HG03159 (cell line): ENCODE measurements at regions not wholly inside any gene's neighbourhood (a gene's known extent, or its start where the extent isn't known, plus 50 kb on each side); places are given as distances from the start of the nearest gene placed in this dataset.

Experiments
- ATAC-seq: cut with Tn5 transposase; IDR thresholded peaks from one replicate; pipeline ENCODE4 v1.9.1; 2021; ENCODE audit warnings: mild to moderate bottlenecking, moderate library complexity; ENCODE audit not compliant: unreplicated experiment

DNA sequence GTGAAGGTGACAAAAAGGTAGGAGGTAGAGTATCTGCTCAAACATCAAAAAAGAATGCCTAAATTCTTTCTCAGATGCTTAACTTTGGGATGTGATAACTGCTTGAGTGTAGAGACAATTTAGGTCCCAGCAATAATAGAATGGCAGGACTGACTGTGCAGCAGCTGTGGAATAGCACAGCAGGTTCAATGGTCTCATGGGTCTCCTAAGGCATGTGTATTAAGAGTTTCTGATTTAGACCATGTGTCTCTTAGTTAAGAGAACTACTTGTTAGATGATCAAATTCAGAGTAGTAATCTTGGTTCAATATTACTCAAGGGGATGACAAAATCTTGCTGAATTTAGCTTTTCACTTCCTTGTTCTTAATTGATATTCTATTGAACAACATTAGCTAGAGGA lies 72.0 kb downstream of the ALX1 start:
- ATAC-seq = no peak

DNA sequence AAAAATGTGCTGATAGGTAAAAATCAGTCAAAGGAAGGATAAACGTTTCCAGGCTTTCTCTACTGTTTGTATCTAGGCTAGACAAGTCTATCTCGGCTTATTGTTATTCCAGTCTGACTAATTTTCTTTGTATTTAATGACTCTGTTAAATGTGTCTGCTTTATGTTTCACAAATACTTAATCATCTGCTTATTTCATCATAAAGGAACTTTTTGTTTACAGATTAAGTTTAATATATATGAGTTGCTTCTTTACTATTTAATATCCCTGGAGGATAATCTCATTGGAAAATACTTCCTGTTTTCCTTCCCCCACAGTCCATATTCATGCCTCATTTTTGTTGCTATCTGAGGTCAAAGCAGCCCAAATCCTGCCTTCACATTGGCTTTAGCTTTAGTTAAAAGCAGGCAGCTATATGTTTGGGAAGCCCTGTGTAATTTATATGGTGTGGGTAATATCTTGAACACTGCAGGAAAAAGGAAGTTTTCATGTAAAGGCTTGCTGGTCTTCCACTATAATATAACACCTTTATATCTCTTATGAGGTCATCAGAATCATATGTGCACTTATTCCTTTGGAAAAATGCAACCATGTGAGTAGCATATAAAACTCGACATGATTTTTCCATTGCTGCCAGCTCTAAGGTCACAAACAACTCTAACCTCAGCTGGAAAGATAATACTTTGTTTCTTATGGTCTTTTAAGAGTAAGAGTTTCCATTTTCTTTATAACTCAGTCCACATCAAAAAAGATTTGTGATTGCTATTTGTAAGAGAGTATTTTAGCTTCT lies 76.8 kb downstream of the ALX1 start:
- ATAC-seq = no peak

DNA sequence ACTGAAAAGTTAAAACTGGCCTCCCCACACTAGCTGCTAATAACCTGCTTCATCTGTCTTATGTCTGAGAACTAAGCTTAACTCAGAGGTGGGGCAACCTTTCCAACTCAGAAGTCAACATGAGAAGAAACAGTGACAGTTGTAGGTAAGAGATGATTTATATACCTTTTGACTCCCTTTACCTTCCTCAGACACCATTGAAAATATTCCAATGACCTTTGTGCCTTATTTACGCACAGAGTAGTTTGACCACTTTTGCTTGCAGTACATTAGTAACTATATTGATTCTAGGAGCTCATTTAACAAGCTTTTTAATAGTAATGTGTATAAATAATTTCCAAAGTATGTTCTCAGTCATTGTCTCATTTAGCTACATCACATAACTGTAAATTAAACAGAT lies 77.6 kb downstream of the ALX1 start:
- ATAC-seq = no peak

DNA sequence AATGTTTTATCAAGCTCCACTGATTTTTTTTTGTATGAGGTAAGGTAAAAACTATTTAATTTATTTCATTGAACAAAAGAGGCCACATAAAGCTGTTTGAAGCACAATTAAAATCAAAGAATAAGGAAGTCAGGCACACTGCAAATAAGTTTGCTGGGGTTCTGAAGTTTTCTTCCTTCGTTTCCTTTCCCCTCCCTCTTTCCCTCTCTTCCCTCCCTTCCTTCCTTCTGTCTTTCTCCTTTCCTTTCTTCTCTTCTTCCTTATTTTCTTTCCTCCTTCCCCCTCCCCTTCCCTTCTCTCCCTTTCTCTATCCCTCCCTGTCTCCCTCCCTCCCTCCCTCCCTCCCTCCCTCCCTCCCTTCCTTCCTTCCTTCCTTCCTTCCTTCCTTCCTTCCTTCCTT lies 78.7 kb downstream of the ALX1 start:
- ATAC-seq = no peak

DNA sequence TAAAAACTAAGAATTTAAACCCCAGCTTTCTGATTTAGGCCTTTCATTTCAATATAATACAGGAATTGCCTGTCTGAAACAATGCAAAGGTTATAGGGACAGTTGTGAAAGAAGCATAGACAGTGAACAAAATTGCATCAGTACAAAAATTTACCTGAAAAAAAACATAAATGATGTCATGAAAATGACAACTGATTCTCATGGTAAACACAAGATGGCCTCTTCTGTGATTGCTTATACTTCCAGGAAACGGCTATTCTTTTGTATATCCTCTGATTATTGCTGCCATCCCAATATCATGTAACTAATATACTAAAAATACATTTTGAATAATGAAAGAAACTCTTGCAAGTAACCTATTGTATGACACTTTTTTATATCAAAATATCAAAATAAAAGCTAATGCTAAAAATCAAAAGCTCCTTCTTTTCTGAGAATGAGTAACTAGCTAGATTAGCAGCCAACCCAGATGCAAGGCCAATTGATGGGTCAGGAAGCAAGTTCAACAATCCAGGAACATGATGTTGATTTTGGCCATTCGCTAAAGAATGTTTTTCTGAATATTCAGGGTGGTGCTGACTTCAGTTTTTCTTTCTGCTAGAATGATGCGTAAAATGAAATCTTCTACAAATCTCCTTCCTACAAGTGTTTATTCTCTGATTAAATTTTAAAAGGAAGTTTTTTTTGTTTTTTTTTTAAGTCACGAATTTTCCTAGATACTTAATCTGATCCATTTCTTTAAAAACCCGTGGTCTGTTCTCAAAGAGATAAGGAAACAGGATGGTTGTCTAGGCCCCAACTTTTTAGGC lies 83.6 kb downstream of the ALX1 start:
- no peak for ATAC-seq

DNA sequence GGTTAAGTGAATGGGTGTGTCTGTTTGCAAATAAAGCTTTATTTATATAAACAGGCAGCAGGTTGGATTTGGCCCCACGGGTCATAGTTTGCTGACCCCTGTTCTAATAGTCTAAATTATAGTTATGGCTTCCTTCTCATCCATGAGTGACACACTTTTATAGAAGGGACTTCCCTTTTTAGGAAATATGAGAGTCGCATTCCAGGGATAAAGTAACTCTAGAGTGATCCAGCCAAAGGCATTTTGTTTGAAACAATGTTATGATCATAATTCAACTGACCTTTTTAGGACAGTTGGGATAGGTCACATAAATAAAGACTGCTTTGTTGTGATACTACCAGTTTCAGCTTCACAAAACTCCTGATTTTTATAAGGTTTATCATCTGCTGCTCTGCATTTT lies 87.9 kb downstream of the ALX1 start:
- no peak for ATAC-seq

DNA sequence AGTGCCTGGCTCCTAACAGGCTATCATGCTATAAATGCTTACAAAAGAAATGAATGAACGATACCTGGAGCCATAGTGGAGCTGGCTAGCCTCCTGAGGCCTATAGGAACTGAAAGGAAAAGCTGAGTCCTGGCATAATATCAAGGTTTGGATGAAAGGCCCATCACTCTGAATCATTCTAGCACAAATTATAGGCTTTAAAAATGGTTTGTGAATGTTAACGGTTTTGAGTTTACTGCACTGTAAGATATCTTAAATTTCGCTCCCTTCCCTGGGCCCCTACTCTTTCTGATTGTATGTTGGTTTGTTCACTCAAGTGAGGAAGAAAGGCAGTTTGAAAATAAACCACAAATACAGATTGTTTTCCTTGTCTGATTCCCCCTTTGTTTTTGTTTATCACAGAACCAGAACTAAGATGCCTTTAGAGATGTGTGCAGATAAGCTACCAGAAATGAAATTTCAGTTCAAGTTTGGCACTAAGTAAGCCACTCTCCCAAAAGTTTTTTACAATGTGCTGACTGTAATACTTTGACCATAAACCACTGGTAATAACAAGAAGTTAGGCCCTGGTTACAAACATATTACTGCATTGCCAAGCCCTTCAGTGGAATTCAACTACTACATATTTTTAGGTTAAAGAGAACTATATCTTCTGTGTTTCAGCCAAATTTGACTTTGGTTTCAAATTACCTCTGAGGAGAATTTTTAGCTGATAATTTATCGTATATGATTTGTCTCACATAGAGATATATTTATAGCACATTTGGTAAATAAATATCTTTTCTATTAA lies 89.5 kb downstream of the ALX1 start:
- no peak for ATAC-seq

DNA sequence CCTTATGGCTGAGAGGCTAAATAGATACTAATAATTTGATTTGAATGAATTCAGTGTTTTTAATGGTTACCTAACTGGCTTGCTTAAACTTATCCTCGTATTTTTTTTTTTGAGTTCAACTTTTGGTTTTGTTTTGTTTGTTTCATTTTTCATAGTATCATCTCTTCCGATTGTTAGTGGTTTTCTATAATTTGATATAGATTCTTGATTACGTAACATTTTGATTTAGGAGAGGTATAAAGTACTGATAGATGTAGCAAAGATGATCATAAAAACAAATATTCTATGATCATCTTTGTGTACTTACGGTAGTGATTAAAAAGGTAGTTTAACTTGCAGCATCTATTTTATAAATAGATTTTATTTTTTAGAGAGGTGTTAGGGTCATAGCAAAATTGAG lies 93.0 kb downstream of the ALX1 start:
- ATAC-seq = no peak

DNA sequence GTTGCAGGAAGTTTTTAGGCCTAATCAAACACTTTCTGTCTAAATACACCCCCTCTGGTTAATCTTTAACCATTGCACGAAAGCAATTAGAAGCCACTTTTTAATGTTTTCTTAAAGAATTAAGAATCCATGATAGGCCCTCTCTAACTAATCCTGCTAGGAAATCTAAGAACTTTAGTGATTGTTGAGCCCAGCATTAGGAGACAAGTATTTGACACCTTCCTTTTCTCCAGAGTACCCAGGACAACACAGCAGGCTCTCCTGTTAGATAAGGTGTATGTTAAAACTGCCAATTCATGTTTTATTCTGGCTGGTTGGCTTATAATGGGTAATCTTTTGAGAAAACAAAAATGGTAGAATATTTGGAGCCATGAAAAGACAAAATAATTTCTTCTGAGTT lies 95.0 kb downstream of the ALX1 start:
- no peak for ATAC-seq

DNA sequence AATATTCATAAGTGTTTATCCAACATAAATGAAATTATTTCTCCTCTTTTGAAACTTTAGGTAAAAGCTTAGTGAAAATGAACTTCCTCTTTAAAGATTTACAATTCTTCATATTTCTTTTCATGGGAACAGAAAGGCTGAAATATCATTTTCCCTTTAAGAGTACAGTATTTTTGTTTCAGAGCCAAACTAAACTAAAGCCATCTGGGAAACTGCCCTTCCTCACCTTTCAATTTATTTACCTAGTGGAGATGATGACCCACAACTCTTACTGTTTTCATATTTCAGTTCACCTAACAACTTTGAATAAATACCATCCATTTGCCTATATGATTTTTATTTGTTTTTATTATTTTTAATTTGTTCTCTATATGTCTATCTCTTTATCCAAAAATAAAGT lies 105.4 kb downstream of the ALX1 start:
- ATAC-seq = no peak

DNA sequence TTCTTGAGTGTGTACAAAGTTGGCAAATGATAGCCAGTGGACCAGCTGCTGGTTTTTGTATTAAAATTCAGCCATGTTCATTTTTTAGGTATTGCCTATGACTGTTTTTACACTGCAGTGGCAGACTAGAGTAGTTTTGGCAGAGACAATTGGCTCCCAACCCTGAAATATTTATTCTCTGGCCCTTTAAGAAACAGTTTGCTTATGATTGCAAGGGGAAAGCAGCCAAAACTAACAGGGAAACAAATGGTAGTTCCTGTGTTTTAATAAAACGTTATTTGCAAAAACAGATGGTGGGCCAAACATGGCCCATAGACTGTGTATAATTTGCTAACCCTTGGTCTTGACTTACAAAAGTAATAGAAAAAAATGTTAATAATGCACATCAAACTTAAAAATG lies 110.2 kb downstream of the ALX1 start:
- no peak for ATAC-seq

DNA sequence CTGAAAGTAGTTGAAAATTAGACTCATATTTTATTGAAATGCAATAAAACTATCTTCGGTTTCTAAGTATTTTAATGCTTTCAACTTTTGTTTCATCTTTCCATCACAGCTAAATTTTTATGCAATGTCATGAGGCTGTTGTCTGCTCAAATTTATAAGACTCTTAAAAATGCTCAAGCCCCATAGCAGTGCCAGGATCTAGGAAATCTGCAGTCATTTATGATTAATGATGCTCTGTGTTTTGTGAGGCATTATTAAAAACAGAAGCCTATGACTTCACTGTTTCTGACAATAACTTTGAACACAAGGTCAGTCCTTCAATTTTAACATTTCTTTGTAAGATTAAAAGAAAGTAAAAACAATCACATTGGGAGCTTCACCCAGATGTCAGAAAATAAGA lies 112.5 kb downstream of the ALX1 start:
- ATAC-seq = no peak

DNA sequence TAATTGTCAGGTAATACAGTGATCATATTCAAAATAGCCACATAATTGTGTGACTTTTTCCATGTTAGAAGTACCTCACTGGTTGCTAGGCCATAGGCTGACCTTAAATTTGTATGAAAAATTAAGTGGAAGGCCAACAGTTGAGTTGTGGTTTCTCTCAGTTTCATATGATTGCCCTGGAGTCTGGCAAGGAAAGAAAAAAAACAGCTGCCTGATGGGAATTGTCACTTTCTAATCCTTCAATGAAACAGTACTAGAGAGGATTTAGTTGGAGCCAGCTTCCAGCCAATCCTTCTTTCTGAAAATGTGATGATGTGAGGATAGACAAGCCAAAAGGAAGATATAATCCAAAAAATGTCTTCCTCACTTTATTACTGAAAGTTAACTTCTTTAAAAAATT lies 113.6 kb downstream of the ALX1 start:
- no peak for ATAC-seq

DNA sequence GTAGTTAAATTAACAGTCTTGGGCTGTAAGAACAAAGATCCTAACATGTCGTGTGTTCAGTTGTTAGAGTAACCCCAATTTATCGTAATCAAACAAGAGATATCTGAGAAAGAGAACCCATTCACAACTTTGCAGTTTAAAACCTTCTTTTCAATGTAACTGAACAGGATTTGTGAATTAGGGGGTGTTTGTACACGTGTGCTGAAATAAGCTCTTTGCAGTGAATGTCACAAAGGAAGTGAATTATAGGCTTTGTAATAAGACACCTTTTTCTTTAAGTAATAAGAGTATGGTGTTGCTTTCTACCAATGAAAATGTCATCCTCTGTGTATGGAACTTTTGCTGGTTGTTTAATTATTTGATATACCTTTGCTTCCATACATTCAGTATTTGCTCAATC lies 114.0 kb downstream of the ALX1 start:
- ATAC-seq = no peak

DNA sequence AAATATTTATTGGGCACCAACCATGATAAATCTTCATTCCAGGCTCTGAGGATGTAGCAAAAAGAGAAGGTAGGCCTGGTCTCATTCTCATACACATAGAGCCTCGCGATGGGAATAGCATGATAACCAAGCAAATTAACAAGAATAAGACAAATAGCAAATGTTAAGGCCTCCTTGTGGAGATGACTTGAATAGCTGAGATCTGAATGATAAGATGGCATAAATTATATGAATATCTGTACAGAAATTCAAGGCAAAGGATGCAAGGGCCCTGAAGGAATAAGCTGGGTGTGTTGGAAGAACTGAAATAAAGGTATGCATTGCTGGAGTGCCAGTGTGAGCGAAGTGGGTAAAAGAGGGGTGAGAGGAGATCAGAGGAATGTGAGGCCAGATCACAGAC lies 114.8 kb downstream of the ALX1 start:
- ATAC-seq = no peak

DNA sequence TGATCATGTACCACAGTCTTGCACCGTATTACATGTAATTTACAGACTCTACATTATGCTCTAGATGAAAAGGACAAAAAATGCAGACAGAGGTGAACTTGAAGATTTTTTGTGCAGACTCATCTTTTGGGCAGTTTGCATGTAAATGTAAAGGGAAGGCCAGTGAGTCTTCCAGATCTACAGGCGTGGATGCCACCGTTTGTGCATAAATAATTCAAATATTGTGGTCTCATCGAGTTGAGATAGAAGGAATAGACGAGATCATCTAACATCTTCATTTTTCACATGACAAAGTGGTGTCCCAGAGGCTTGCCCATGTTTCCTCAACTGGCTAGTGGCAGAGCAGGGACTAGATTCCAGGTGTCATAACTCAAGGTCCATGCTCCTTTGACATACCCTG lies 125.2 kb downstream of the ALX1 start:
- no peak for ATAC-seq

DNA sequence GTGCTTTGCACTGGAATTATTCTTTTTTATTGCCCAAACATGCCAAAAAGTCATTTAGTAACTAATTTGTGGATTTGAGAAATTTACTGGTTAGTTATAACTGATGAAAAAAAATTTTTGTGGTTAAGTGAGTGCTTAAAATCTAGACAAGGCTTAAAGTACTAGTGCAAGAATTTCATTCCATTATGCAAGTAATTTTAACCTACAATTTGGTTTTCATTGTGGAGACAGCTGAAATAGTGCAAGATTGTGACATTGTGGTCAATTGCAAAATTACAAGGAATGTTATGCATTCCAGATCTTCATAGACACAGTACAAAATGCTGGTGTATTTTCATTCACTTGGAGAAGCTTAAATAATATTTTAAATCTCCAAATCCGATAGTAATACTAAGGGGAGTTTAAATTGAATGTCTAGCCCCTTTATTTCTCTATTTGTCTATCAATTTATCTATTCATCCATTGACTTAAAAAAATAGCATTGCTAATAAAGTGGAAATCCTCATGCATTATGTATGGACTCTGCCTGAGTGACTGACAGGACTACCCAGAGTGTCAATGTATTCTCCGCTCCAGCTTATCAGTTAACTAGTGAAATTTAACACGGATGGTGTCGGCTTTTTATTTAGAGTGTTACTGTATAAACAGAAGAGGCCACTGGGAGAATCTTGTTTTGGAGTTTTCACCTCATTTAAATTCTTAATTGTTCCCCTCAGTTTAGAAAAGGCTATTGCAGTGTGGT lies 125.9 kb downstream of the ALX1 start:
- no peak for ATAC-seq

DNA sequence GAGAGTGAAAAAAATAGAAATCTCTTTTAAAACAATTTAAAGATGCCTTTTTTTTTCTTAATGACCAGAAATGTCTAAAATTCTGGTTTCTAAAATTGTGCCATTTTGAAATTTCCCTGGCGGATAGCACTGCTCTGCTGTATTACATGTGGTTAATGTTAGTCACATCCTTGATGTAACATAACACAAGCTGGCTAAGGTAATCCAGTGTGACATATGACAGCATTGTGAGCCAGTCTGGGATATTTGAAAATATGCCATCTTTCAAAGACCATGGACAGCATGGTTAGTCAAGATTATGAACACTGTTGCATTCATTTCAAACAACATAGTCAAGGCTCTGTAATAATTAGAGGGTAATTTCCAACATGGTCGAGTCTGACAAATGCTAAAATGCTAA lies 133.2 kb downstream of the ALX1 start:
- ATAC-seq = no peak

DNA sequence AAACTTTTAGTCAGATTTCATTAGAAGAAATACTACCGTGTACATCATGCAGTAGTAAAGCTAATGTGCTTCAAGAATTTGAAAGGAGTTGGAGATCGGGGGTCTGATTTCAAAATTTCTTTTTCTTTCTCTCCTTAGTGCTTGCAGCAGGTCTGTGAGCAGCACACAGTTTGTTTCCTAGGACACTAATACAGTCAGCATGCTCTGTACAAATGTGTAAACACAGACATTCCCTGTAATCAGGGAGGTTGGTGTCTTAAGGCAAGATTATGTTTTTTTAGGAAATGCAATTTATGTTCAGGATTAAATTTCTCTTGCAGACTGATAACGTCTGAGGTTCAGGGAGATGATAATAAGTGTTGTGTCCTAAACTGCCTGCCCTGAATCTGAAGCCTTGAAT lies 142.7 kb downstream of the ALX1 start:
- no peak for ATAC-seq

DNA sequence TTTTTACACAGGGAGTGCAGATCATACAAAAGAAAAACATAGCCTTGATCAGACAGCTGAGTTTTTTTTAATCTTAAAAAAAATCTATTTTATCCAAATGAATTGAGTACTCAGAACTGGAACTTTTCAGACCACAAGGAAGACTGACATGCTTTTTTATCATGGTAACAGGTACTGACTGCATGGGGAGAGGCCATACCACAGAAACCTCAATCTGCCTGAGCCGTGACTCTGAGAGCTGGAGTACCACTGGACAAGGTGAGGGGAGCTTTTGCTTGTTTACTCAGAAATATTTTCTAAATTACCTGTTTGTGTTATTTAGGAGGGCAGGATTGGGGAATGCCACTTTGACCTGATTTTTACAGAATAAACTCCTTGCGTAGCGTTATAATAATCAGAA lies 143.9 kb downstream of the ALX1 start:
- peak; percentile 57 for ATAC-seq
